Adipose tissue (tissue), 3 donors: ENCODE measurements at regions not wholly inside any gene's neighbourhood (a gene's known extent, or its start where the extent isn't known, plus 50 kb on each side); places are given as distances from the start of the nearest gene placed in this dataset.

Experiments
- H3K27ac ChIP-seq: one replicate; pipeline ENCODE4 v1.5.1; 2013; ENCODE audit warnings: low read depth, low read length
- WGBS, 3 donors: extraction: QIAGEN DNeasy Blood & Tissue Kit; methylation state at CpG; one replicate each; pipeline ENCODE4 v1.1.7; 2013; 5-methylcytosine and 5-hydroxymethylcytosine counted together
- donor health status: healthy with polysubstance abuse.
- donor health status: Bipolar disorder and iron deficiency.
- donor health status: healthy.

DNA sequence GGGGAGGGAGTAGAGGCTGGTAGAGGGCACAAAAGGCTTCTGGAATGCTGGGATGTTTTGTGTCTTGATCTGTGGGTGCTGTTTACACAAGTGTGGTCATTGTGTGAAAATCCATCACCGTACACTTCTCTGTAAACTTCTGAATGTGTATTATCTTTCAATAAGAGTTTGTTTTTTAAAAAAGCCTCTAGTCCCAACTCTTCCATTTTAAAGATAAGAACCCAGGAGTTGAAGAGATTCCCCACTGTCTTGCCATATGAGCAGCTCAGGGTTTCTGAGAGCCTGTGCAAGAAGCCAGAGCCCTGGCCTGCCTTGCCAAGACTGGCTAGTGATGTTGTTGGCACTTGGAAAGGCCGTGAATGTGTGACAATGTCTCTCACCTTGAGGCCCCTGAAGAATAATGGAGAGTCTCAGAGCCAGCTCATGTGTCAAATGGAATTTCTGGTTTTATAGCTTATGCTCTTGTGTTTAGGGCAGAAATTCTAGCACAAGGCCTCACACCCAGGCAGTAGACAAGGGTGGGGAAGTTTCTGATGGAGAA is 57.5 kb upstream of the NPAS1 start:
- WGBS, 3 donors: 84 to 93% (median 89%) methylated on average over 2 of the region's 2 CpGs
- H3K27ac ChIP-seq: no peak overlapping the region

DNA sequence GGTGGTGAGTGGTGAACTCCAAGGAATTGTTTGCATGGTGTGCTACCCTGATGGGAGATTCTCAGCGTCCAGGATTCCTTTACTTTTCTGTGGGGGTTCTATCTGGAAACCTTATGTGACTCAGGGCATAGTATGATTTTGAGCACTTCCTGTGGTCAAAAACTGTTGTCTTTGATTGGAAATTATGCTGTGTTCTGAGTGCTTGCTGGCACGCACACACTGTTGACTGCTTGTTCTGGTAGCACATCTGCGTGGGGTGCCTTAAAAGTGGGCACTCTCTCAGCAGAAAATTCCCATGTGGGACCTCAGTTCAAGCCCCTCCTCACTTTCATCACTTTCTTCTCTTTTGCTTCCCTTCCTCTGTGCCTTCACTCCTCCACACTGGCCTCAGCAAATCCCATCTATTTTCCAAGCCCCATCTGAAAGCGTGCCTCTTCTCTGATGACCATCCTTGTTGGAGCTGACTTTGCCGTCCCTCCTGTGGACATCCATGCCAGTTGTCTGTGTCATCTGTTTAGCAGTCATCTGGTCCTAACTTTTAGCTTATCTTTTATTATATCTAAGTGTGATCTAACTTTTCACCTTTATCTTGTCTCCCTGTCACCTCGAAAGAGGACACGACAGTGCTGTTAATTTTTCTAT is 56.4 kb upstream of the NPAS1 start:
- H3K27ac ChIP-seq: no peak overlapping the region
- WGBS, 3 donors: 77 to 90% (median 81%) methylated on average over 7 of the region's 7 CpGs

DNA sequence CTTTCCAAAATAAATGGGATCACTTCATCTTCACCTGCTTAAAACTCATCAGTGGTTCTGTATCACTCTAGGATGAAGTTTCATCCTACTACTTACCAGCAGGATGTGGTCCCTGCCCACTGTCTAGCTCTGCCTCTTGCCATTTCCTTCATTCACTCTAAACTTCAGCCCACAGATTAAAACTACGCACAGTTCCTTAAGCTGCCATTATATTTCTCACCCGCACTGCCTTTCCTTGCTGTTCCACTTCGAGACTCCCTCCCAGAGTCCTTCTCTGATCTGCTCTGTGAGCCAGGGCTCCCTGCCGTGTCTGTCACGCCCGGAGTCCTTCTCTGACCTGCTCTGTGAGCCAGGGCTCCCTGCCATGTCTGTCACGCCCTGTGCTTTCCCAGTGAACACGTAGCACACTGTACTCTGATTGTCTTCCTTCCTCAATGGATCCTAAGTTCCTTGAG is 52.0 kb upstream of the NPAS1 start:
- WGBS, 3 donors: 23 to 67% (median 23%) methylated on average over 8 of the region's 8 CpGs
- no peak overlapping the region for H3K27ac ChIP-seq
